Neural cell (in vitro differentiated cells): ENCODE measurements at regions not wholly inside any gene's neighbourhood (a gene's known extent, or its start where the extent isn't known, plus 50 kb on each side); places are given as distances from the start of the nearest gene placed in this dataset.

Experiments used
- SMC3 ChIP-seq: fragments of 450-650 bp; conservative IDR thresholded peaks from 2 replicates; pipeline ENCODE4 v1.6.1; 2014; ENCODE audit warnings: antibody characterized with exemption, mild to moderate bottlenecking, moderate library complexity; ENCODE audit not compliant: poor library complexity
- TF ChIP-seq, protein P1 (sequence below): fragments of 450-650 bp; IDR thresholded peaks from 2 replicates; pipeline ENCODE4 v1.5.1; 2014; ENCODE audit warnings: antibody characterized with exemption, mild to moderate bottlenecking, moderate library complexity; ENCODE audit not compliant: poor library complexity, severe bottlenecking

- TF ChIP-seq, protein P1, sequence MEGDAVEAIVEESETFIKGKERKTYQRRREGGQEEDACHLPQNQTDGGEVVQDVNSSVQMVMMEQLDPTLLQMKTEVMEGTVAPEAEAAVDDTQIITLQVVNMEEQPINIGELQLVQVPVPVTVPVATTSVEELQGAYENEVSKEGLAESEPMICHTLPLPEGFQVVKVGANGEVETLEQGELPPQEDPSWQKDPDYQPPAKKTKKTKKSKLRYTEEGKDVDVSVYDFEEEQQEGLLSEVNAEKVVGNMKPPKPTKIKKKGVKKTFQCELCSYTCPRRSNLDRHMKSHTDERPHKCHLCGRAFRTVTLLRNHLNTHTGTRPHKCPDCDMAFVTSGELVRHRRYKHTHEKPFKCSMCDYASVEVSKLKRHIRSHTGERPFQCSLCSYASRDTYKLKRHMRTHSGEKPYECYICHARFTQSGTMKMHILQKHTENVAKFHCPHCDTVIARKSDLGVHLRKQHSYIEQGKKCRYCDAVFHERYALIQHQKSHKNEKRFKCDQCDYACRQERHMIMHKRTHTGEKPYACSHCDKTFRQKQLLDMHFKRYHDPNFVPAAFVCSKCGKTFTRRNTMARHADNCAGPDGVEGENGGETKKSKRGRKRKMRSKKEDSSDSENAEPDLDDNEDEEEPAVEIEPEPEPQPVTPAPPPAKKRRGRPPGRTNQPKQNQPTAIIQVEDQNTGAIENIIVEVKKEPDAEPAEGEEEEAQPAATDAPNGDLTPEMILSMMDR, result no peak
- no peak for TF ChIP-seq SMC3
These were observed 78.9 kb upstream of the C1orf174 start for GRCh38 chr1:3978990-3979325.
